Fibroblast of skin of abdomen (primary cell): ENCODE measurements at regions not wholly inside any gene's neighbourhood (a gene's known extent, or its start where the extent isn't known, plus 50 kb on each side); places are given as distances from the start of the nearest gene placed in this dataset.
"Not testable (repeated sequence)": the region's sequence is repeated elsewhere in the genome, so short reads cannot be mapped to it uniquely, and the experiment has no call there.

Experiments
- DNase-seq: peaks from one replicate; pipeline ENCODE4 v3.0.0-alpha.2; 2013

DNA sequence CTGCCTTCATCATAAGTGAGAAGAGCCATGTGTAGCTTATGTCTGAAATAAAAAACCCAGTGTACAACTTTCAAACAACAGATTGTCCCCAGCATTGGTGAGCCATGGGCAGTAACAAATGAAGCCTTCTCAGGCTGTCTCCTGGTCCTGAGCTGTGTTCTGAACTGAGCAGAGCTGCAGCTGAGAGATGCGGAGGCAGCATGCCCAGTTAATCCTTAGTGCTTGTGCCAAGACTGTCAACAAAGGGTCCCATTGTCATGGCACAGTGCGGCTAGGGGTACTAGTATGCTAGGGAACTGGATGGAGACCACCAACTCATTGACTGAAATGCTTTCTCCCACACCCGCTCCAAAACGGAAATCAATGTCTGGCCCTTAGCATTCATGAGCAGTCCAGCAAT lies 154.3 kb downstream of the RMST start:
- DNase-seq, result no peak

DNA sequence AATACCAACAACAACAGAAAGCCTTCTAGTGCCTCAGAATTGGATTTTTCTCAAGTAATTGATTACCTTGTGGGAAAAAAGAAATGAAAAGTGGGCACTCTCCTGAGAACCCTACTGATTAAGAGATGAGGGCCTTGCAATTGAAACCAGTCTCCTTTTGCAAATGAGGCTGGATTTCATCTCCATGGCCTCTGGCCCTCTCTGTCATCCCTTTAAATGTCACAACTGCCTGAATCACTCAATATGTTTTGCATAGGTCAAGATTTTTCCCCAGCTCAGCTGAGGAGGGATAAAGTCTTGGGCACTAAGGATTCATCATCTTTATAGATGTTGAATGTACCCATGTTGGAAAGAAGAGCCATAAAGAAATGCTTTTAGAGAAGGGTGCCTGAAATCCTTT lies 166.4 kb downstream of the RMST start:
- no peak for DNase-seq

- no peak for DNase-seq
Measured at GRCh38 chr12:97629382-97629781, 166.8 kb downstream of the RMST start.

GRCh38 chr12:97630356-97630755 lies 167.8 kb downstream of the RMST start:
- no peak for DNase-seq

DNA sequence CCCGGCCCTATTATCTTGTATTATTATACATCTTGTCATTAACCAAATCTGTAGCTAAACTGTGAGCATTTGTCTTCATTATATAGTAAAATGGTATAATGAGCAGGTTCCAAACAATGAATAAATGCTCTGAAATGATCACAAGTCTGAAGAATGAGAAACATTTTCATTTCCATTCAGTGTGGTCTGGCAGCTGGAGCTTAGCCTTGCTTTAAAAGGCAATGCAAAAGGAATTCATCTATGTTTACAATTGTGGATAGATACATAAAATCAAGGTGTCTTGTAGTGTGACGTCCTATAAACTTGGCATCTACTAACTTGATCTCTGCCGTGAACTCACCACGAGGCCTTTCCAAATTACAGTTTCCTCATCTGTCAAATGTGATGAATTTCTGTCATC lies 168.3 kb downstream of the RMST start:
- no peak for DNase-seq

- no peak for DNase-seq
Measured at GRCh38 chr12:97637770-97638169, 175.2 kb downstream of the RMST start.

DNA sequence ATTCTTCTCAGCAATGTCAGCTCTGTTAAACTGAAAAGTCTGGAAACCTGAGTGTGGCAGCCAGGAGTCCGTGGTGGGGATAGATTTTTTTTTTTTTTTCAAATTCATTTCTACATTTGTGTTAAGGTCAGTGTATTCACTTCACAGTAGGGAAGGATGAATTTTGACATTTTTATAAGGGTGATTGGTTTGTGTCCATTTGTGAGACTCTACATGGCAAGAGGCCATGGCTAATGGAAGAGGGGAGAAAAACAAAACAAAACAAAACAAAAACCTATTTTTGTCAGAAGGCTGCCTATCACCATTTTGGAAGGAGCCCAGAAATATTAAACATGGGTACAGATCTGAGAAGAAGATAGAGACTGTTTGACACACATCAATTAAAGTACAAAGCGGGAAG lies 176.1 kb downstream of the RMST start:
- no peak for DNase-seq

- DNase-seq, result no peak
Measured at GRCh38 chr12:97639702-97640101, 177.1 kb downstream of the RMST start.

GRCh38 chr12:97640826-97641225 lies 178.2 kb downstream of the RMST start:
- DNase-seq, result no peak

DNA sequence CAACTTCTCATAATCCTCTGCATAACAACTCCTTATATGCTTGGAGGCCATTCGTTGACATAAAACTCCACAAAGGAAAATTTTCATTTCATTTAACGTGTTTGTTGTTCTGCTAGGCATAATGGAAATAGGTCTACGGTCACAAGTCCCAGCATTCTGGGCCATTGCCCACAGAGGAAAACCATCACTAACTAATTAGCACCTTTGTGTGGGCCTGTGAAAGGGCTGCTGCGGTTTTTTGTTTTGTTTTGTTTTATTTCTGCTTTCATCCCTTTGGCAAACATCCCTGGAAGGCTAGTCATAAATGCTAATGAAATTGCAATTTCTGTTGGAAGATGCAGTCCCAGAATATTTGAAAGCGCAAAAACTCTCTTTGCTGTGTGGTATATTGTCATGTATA lies 180.3 kb downstream of the RMST start:
- no peak for DNase-seq

DNA sequence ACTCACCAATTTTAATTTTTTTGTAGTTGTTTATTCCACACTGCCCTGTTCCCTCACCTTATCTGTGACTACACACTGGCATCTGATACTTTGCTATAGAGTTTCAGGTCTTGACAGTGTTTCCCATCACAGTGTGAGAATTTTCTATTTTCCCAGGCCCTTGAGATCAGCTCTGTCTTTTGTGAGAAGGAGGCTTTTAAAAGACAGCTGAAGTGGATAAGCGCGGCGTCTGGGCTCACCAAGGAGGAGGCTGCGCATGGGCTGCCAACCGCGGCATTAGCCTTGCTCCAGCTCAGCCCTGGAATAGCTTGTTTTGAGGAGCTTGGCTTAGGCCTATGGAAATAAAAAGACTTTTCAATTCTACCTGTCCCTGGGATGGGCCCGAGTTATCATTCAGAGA lies 181.3 kb downstream of the RMST start:
- no peak for DNase-seq

GRCh38 chr12:97645726-97646125 lies 183.1 kb downstream of the RMST start:
- no peak for DNase-seq

DNA sequence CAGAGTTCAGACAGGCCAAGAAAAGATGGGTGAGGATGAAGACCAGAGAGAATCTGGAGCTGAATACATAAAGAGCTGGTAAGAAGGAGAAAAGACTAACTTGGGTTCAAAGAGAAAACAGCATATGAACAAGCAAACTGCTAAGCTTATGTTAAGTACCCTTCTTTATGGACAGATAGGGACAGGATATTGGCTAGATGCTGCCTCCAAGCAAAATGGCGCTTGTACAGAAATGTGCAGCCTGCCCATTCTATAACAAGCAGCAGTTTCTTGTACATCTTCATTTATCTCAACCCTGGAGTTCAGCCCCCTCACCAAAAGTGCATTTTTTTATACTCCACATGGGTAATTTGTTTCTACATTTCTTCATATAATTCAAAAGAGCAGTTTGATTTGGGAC lies 184.5 kb downstream of the RMST start:
- no peak for DNase-seq

DNA sequence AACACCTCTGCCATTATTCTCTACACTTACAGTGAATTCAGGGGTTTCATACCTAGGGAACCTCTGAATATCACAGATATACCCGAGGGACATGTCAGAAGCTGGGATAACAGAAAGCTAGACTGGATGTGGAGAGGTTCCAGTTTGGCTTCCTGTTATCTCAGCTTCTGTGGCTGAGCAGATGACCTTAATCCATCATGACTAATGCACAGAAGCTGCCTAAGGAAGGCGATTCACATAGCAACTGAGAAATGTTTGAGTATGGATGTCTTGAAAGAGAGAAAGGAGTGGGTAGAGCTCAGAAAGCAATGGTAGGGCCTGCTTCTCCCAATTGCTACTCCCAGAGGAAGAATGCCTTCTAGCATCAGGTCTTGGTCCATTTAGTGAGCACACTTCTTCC lies 187.6 kb downstream of the RMST start:
- peak; percentile 11 for DNase-seq

GRCh38 chr12:97656548-97656947 lies 193.9 kb downstream of the RMST start:
- not testable (repeated sequence) for DNase-seq

DNA sequence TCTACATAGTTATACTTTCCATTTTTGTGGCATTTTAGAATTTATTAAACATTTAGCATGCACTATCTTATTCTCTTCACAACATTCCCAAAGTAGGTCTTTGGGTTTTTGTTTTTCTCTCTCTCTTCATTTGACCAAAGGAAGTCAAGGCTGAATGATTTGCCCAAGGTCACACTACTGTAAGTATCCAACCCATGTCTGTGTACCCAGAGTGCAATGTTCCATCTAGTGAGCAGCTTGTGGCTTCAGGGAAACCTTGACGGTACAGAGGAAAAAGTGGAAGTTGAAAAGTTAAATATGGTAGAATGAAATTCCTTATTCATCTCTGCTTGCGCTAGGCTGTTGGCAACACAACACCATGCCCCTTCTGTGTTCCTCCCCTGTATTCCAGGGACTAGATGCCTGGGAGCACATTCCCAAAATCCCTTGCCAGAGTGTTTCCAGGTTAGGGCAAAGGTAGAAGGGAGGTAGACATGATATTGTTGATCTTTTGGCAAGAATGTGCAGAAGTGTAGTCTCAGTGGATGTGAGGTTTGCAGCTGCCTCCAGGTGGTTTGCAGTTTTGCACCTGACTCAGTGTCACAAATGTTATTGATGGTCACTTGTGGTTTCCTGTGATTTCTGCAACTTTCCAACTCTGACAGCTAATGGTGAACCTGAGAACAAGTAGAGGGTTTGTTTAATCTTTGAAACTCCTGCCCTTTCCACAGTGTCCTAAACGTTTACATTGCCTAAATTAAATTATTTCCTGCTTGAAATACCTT lies 196.7 kb downstream of the RMST start:
- DNase-seq, result no peak

DNA sequence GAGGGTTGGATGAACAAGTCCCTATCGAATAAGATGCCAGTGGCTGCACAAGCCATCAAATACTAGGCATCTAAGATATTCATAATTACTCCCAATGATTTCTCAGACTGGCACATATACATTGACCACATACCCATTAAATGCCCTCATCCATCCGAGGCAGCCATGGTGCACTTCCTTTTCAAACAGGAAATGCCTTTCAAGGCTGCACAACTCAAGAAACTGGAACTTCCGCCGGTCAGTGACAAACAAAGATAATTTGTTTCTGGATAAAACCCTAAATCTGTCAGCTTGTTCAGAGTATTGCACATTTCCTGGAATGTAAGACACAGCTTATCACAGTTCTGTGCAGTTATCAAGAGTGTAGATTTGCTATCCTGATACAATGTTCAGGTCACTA lies 203.7 kb downstream of the RMST start:
- no peak for DNase-seq

- DNase-seq, result no peak
Measured at GRCh38 chr12:97672870-97673269, 210.3 kb downstream of the RMST start.

- no peak for DNase-seq
Measured at GRCh38 chr12:97680751-97681150, 218.1 kb downstream of the RMST start.

DNA sequence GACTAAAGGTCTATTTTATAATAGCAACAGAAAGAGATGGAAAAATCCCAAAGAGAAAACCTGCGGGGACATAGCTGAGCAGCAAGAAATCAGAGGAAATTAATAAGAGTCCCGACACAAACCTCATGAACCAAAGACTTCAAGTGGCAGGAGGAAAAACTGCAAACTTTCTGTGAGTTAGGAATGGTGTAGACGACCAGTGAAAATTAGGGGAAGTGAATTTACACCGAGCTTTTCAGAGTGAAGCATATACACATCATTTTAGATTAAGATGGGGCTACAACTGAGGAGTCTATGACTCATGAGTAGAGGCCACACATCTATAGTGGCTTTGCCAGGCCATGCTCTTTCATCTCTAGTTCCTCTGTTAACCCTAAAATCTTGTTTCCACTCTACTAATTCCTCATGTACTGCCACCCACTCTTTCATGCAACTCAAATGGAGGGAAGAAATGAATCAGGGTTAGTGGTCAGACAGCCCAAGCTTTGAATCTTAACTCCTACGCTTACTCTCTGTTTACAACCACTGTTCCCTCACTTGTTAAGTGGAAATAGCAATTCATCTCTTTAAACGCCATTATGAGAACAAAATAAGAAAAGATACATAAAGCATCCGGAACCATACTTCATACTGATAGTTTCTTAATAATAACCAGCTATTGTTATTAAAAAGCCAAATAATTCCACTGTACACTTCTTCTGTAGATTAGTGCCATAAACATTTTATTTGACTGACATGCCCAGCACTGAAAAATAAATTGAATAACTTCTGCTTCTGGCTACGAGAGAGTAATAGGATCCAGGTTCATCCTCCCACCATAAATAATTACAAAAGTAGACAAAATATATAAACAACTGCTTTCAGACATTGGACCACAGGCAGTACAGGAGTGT lies 219.3 kb downstream of the RMST start:
- DNase-seq, result no peak

DNA sequence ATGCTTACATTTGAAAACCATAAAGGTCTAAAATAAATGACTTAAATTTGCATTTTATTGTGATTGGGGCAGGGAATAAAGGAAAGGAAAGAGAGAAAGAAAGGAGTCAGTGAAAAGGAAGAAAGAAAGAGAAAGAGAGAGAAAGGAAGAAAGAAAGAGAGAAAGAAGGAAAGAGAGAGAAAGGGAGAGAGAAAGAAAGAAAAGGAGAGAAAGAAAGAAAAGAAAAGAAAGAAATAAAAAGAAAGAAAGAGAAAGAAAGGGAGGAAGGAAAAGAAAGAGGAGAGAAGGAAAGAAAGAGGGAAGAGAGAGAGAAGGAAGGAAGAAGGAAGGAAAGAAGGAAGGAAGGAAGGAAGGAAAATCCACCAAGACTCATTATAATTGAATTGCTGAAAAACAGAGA lies 222.8 kb downstream of the RMST start:
- DNase-seq, result no peak

- no peak for DNase-seq
Measured at GRCh38 chr12:97701901-97702300, 239.3 kb downstream of the RMST start.

- no peak for DNase-seq
Measured at GRCh38 chr12:97711392-97711791, 248.8 kb downstream of the RMST start.

- no peak for DNase-seq
Measured at GRCh38 chr12:97713270-97713669, 250.7 kb downstream of the RMST start.
